H1 (cell line): ENCODE measurements at regions not wholly inside any gene's neighbourhood (a gene's known extent, or its start where the extent isn't known, plus 50 kb on each side); places are given as distances from the start of the nearest gene placed in this dataset.

Experiments used
- CTCF ChIA-PET: fragments of 300-600 bp; sonication (Branson Sonifier 250); formaldehyde crosslinking; loops from one replicate; lab custom pipeline; 2021; ENCODE audit not compliant: partially characterized antibody; lab: Charles Lee
- POLR2A ChIA-PET: fragments of 300-600 bp; sonication (Branson Sonifier 250); formaldehyde crosslinking; loops from one replicate; lab custom pipeline; 2021; ENCODE audit warnings: inconsistent platforms; ENCODE audit not compliant: partially characterized antibody; lab: Charles Lee
- DNase-seq, 2 experiments: peaks; one replicate each; pipeline versions ENCODE4 v3.0.0 to v3.0.0-alpha.2; 2010 to 2022; ENCODE audit warnings: low spot score in 2 of 2, low read depth in 1 of 2, mixed read lengths in 1 of 2
- FAIRE-seq: peaks from 2 replicates; lab custom pipeline; 2011; peaks lifted over from hg19 to GRCh38; lab: Jason Lieb, UNC
- H2AFZ ChIP-seq: 2 replicates; pipeline ENCODE4 v1.8.1; 2012; ENCODE audit warnings: low read length, inconsistent platforms
- H2AK5ac ChIP-seq: 2 replicates; pipeline ENCODE4 v1.6.1; 2013; ENCODE audit warnings: low read depth, low read length
- H2BK120ac ChIP-seq: replicated peaks from 2 replicates; pipeline ENCODE3; 2013; ENCODE audit warnings: low read depth, low read length, inconsistent platforms
- H2BK12ac ChIP-seq: 2 replicates; pipeline ENCODE4 v1.6.1; 2013; ENCODE audit warnings: low read depth, low read length
- H2BK15ac ChIP-seq: 2 replicates; pipeline ENCODE4 v1.6.1; 2013; ENCODE audit warnings: low read length
- H2BK20ac ChIP-seq: 2 replicates; pipeline ENCODE4 v1.6.1; 2013; ENCODE audit warnings: low read length
- H2BK5ac ChIP-seq: 2 replicates; pipeline ENCODE4 v1.6.1; 2013; ENCODE audit warnings: low read depth, low read length
- H3K14ac ChIP-seq: 2 replicates; pipeline ENCODE4 v1.6.1; 2013; ENCODE audit warnings: inconsistent platforms; ENCODE audit not compliant: insufficient read length
- H3K18ac ChIP-seq: 2 replicates; pipeline ENCODE4 v1.6.1; 2013; ENCODE audit warnings: low read length; ENCODE audit errors: extremely low read depth
- H3K23ac ChIP-seq: 2 replicates; pipeline ENCODE4 v1.6.1; 2013; ENCODE audit warnings: inconsistent platforms; ENCODE audit not compliant: insufficient read length
- H3K23me2 ChIP-seq: 2 replicates; pipeline ENCODE4 v1.6.1; 2013; ENCODE audit warnings: low read depth, low read length
- H3K27ac ChIP-seq: 2 replicates; pipeline ENCODE4 v1.6.1; 2011; ENCODE audit warnings: low read depth, low read length, inconsistent platforms
- H3K27me3 ChIP-seq, 4 experiments: replicated peaks in 1 of 4; 1 replicate in 1 of 4; 2 replicates in 3 of 4; pipeline versions ENCODE4 v1.6.1 to v1.8.1; 2011 to 2013; ENCODE audit warnings: low read length in 3 of 4, mild to moderate bottlenecking in 3 of 4, inconsistent platforms in 2 of 4, mixed read lengths in 2 of 4, moderate library complexity in 1 of 4; ENCODE audit not compliant: control insufficient read depth in 3 of 4, insufficient read depth in 3 of 4; ENCODE audit errors: extremely low read depth in 1 of 4
- H3K36me3 ChIP-seq, 4 experiments: 2 replicates each; pipeline versions ENCODE4 v1.6.1 to v1.8.1; 2011 to 2013; ENCODE audit warnings: mild to moderate bottlenecking in 4 of 4, low read length in 3 of 4, moderate library complexity in 2 of 4, control low read depth in 1 of 4, inconsistent platforms in 1 of 4; ENCODE audit not compliant: insufficient read depth in 4 of 4, control insufficient read depth in 2 of 4
- H3K4ac ChIP-seq: replicated peaks from 2 replicates; pipeline ENCODE3; 2013; ENCODE audit warnings: low read length, low read depth, mixed read lengths, inconsistent platforms; ENCODE audit not compliant: insufficient read length
- H3K4me1 ChIP-seq, 4 experiments: replicated peaks in 1 of 4; 1 replicate in 1 of 4; 2 replicates in 3 of 4; pipeline versions ENCODE4 v1.6.1 to v1.8.1; 2011 to 2013; ENCODE audit warnings: low read length in 3 of 4, inconsistent platforms in 2 of 4, mixed read lengths in 1 of 4; ENCODE audit not compliant: insufficient read depth in 4 of 4, control insufficient read depth in 3 of 4
- H3K4me2 ChIP-seq, 2 experiments: 2 replicates each; pipeline versions ENCODE4 v1.6.1 to v1.8.1; 2011 to 2013; ENCODE audit warnings: low read depth in 2 of 2, low read length in 2 of 2, control low read depth in 1 of 2, inconsistent platforms in 1 of 2, mild to moderate bottlenecking in 1 of 2; ENCODE audit not compliant: insufficient read depth in 1 of 2
- H3K4me3 ChIP-seq, 4 experiments: fragments of 200-600, 300-600 bp in 1 of 4; sonication (generic), shearing (Covaris generic), sonication (Bioruptor Twin) in 1 of 4; 2 replicates each; pipeline versions ENCODE4 v1.5.1 to v1.8.1; 2011 to 2016; ENCODE audit warnings: low read length in 4 of 4, low read depth in 3 of 4, control low read depth in 2 of 4, inconsistent platforms in 2 of 4, mild to moderate bottlenecking in 2 of 4, mixed read lengths in 1 of 4, moderate library complexity in 1 of 4; ENCODE audit not compliant: insufficient read depth in 2 of 4; ENCODE audit errors: extremely low read depth in 1 of 4
- H3K56ac ChIP-seq: replicated peaks from 2 replicates; pipeline ENCODE3; 2013; ENCODE audit warnings: low read depth, mild to moderate bottlenecking, mixed read lengths, low read length, inconsistent platforms; ENCODE audit not compliant: insufficient read length
- H3K79me1 ChIP-seq: 2 replicates; pipeline ENCODE4 v1.6.1; 2013; ENCODE audit warnings: low read depth, low read length, control low read depth
- H3K79me2 ChIP-seq, 2 experiments: 2 replicates each; pipeline versions ENCODE4 v1.6.1 to v1.8.1; 2012 to 2013; ENCODE audit warnings: low read length in 2 of 2, mild to moderate bottlenecking in 2 of 2, inconsistent platforms in 1 of 2; ENCODE audit not compliant: insufficient read depth in 2 of 2, control insufficient read depth in 1 of 2
- H3K9ac ChIP-seq, 4 experiments: replicated peaks in 1 of 4; 1 replicate in 1 of 4; 2 replicates in 3 of 4; pipeline versions ENCODE4 v1.6.1 to v1.8.1; 2011 to 2013; ENCODE audit warnings: low read depth in 3 of 4, low read length in 3 of 4, control low read depth in 2 of 4, mild to moderate bottlenecking in 2 of 4, moderate library complexity in 2 of 4, inconsistent platforms in 1 of 4; ENCODE audit errors: extremely low read depth in 1 of 4
- H3K9me3 ChIP-seq, 2 experiments: 2 replicates each; pipeline versions ENCODE4 v1.6.1 to v1.8.1; 2012 to 2013; ENCODE audit warnings: mild to moderate bottlenecking in 2 of 2, moderate library complexity in 2 of 2, control low read depth in 1 of 2, inconsistent platforms in 1 of 2, low read depth in 1 of 2, low read length in 1 of 2, mixed read lengths in 1 of 2; ENCODE audit not compliant: insufficient read depth in 2 of 2
- H4K20me1 ChIP-seq, 2 experiments: replicated peaks in 1 of 2; 2 replicates each; pipeline versions ENCODE3 to v1.8.1; 2011 to 2013; ENCODE audit warnings: inconsistent platforms in 2 of 2, low read length in 2 of 2, mild to moderate bottlenecking in 1 of 2; ENCODE audit not compliant: insufficient read depth in 2 of 2, control insufficient read depth in 1 of 2
- H4K5ac ChIP-seq: 2 replicates; pipeline ENCODE4 v1.6.1; 2013; ENCODE audit warnings: low read length, low read depth, mixed read lengths, inconsistent platforms; ENCODE audit not compliant: insufficient read length
- H4K8ac ChIP-seq: 2 replicates; pipeline ENCODE4 v1.8.0; 2013; ENCODE audit warnings: mild to moderate bottlenecking, moderate library complexity, low read length, inconsistent platforms; ENCODE audit not compliant: insufficient read depth; ENCODE audit errors: extremely low read depth
- H4K91ac ChIP-seq: replicated peaks from 2 replicates; pipeline ENCODE3; 2013; ENCODE audit warnings: low read length, mixed read lengths, inconsistent platforms; ENCODE audit not compliant: insufficient read length
- BRCA1 ChIP-seq: IDR thresholded peaks from 2 replicates; pipeline ENCODE4 v1.6.1; 2012; ENCODE audit warnings: low read depth, low read length, improper control_type of control experiment
- GABPA ChIP-seq: IDR thresholded peaks from 2 replicates; pipeline ENCODE4 v1.6.1; 2011; ENCODE audit warnings: mild to moderate bottlenecking, low read length, moderate library complexity, borderline replicate concordance; ENCODE audit not compliant: insufficient read depth
- KDM4A ChIP-seq: IDR thresholded peaks from one replicate; pipeline ENCODE4 v1.7.1; 2012; ENCODE audit warnings: low read depth, mild to moderate bottlenecking, moderate library complexity, low read length, inconsistent platforms; ENCODE audit not compliant: severe bottlenecking
- KDM5A ChIP-seq: fragments of 200-600 bp; IDR thresholded peaks from 2 replicates; pipeline ENCODE4 v1.7.1; 2012; ENCODE audit warnings: mild to moderate bottlenecking, low read length, inconsistent platforms, mixed read lengths
- MAX ChIP-seq: IDR thresholded peaks from 2 replicates; pipeline ENCODE4 v1.6.1; 2012; ENCODE audit warnings: inconsistent platforms
- NANOG ChIP-seq: IDR thresholded peaks from 2 replicates; pipeline ENCODE4 v1.6.1; 2011; ENCODE audit warnings: low read length, low read depth, mild to moderate bottlenecking, inconsistent platforms; ENCODE audit not compliant: insufficient read depth, poor library complexity, severe bottlenecking
- POLR2AphosphoS5 ChIP-seq: IDR thresholded peaks from 2 replicates; pipeline ENCODE4 v1.6.1; 2011; ENCODE audit warnings: low read depth, low read length
- RFX5 ChIP-seq: IDR thresholded peaks from 2 replicates; pipeline ENCODE4 v1.6.1; 2011; ENCODE audit warnings: low read depth, low read length, improper control_type of control experiment, borderline replicate concordance
- RXRA ChIP-seq: IDR thresholded peaks from 2 replicates; pipeline ENCODE4 v1.6.1; 2011; ENCODE audit warnings: low read depth, mild to moderate bottlenecking, low read length, moderate library complexity; ENCODE audit not compliant: insufficient read depth
- SIX5 ChIP-seq: IDR thresholded peaks from 2 replicates; pipeline ENCODE4 v1.6.1; 2011; ENCODE audit warnings: mild to moderate bottlenecking, low read depth, low read length
- SP1 ChIP-seq: IDR thresholded peaks from 2 replicates; pipeline ENCODE4 v1.6.1; 2011; ENCODE audit warnings: low read depth, low read length
- SP2 ChIP-seq: IDR thresholded peaks from 2 replicates; pipeline ENCODE4 v1.6.1; 2012; ENCODE audit warnings: mild to moderate bottlenecking, low read length, inconsistent platforms
- WGBS, 2 experiments: shearing (Covaris generic) in 1 of 2; methylation state at CpG; one replicate each; pipeline versions ENCODE4 v1.1.6 to v1.1.7; 2013 to 2015; ENCODE audit warnings: low lambda C conversion rate in 2 of 2, mixed read lengths in 2 of 2, inconsistent platforms in 1 of 2, low coverage in 1 of 2, missing lambda C conversion rate in 1 of 2; ENCODE audit not compliant: insufficient replicate concordance in 2 of 2, insufficient coverage in 1 of 2, insufficient read length in 1 of 2; ENCODE audit errors: extremely low coverage in 1 of 2, missing lambda C conversion rate in 1 of 2; 5-methylcytosine and 5-hydroxymethylcytosine counted together

GRCh38 chr1:98157524-98158313 is 236.9 kb upstream of the DPYD start:
- Histone ChIP-seq H2BK12ac (no peak overlapping the region), H3K27ac (no peak overlapping the region), H3K23me2 (no peaks in the 10 kb centered on the region), H4K20me1 (no peaks in the 10 kb centered on the region), H3K4me2 (no peak overlapping the region), H3K23ac (no peak overlapping the region), H4K91ac (no peak overlapping the region), H3K79me1 (no peaks in the 10 kb centered on the region), H3K4ac (no peak overlapping the region), H4K8ac (no peak overlapping the region), H3K79me2 (no peaks in the 10 kb centered on the region), H3K18ac (no peak overlapping the region), H3K9me3 (0 out of 4 replicates have a peak, but pooled peaks cover 0 to 3% of the 10 kb centered on the region in 2 experiments), H2AK5ac (no peak overlapping the region), H3K56ac (no peak overlapping the region), H3K4me3 (no peak overlapping the region), H3K36me3 (no peaks in the 10 kb centered on the region), H3K14ac (no peak overlapping the region), H2BK5ac (no peak overlapping the region), H2BK120ac (no peak overlapping the region), H2BK15ac (no peak overlapping the region), H3K4me1 (no peaks in the 10 kb centered on the region), H2BK20ac (no peak overlapping the region), H3K9ac (no peak overlapping the region), H2AFZ (no peak overlapping the region), H4K5ac (no peak overlapping the region), H3K27me3 (no peaks in the 10 kb centered on the region)
- no peak for DNase-seq
- POLR2A ChIA-PET, result no interaction called here
- CTCF ChIA-PET, result no interaction called here
- WGBS, 2 experiments, result 89% methylated on average over 2 of the region's 2 CpGs; no CpG with 5 or more reads in 1 of the 2 experiments
- FAIRE-seq, result no peak
- TF ChIP-seq POLR2AphosphoS5 (no peak), MAX (no peak), KDM5A (no peak), BRCA1 (no peak), SP2 (no peak), GABPA (no peak), KDM4A (no peak), NANOG (no peak), RXRA (no peak), SIX5 (no peak), RFX5 (no peak), SP1 (no peak)
